ENCODE measurements at regions not wholly inside any gene's neighbourhood (a gene's known extent, or its start where the extent isn't known, plus 50 kb on each side); places are given as distances from the start of the nearest gene placed in this dataset.

DNA sequence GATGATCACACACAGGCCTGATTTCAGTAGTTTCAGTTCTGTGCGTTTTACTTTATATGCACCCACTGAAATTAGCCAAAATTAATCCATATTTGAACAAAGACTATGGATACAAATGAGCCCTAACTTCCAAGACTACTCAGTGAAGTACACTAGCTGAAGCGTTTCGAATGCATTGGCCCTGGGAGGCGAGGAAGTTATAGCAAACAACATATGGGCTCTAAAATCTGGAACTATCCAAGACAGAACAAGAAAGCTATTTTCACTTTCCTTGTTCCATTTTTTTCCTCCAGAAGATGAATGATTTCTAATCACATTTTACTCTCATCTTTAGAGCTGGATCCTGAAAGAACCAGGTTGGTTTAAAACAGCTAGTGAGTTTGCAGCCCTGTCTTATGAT, 399.4 kb upstream of the HNRNPA3 start:
- DNase-seq (ENCODE audit: low spot score): no peak

DNA sequence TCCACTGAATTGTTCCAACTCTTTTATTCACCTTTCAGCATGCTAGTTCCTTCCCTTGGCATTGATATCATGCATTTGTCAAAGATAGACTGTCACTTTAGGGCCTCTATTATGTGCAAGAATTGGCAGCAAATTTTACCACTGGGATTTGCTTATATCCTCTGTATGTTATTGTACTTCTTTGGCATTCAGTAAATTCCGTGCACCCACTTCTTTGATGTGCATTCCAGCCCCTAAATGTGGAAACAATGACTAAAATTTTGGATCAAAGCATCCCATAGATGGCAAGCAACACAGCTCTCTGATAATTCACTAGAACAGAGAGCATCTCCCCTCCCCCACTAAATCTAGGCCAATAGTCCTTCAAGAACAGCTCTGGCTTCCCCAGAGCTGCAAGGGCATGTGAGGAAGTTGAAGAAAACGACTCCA, 399.0 kb upstream of the HNRNPA3 start:
- no peak for DNase-seq (ENCODE audit: low spot score)

DNA sequence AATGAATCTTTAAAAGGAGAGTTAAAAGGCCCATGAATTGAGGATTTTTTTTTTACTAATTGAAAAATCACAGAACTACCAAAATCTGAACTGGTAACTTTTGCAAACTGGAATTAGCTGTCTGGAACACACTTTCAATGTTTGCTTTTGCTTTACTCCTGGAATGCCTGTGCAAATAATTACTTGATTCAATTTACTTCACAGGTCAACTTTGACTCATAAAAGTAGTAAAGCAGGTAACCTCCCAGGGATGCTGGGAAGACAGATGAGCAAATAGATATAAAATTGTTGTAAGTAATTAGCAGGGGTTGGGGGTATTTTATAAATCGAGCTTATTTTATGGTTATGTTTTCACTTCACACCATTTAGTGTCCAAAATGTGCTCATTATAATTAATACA, 398.3 kb upstream of the HNRNPA3 start:
- DNase-seq (ENCODE audit: low spot score): no peak

DNA sequence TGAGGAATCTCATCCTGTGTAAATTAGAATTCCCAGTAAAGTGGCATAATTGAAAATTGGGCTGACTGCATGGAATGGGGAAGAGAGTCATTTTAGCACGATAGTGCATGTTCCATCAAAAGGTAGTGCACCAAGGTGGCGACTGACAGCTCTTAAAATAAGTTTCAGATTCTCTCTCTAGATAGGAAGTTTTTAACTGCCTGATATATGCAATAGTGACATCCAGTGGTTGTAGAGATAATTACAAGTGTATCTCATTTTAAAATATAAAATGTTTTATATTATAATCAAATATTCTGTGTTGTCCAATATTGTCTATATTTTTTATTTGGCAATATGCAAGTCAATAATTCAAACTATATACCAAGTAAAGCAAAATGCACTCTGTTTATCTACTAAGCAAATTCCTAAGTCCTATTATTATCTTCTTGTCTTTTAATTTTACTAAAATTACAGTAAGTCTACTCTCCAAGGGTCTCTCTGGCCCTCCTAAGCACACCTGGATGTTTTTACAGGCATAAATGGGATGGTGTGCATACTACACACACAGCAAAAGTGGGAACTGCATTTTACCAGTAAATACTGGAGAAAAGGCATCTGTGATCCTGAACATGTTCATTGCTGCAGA, 397.7 kb upstream of the HNRNPA3 start:
- DNase-seq (ENCODE audit: low spot score): no peak

GRCh38 chr2:176817061-176817565, 395.5 kb upstream of the HNRNPA3 start:
- no peak for DNase-seq (ENCODE audit: low spot score)

DNA sequence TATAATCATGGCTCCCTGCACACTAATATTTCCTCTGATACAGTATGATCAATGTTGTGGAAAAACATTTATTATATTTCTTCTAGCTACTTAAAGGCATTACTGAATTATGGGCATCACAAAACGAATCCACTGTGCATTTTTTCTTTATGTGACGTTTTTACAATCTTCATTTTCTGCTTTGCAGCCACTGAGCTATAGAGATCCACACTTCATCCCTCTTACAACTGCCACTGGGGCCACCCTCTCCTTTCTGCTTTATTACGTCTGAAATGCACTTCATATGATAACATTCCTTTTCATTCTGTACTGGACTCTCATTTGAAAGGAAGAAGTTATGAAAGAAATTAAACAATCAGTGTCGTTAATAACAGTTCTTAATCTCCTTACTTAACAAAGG, 394.5 kb upstream of the HNRNPA3 start:
- no peak for DNase-seq (ENCODE audit: low spot score)

GRCh38 chr2:176818617-176819016, 394.0 kb upstream of the HNRNPA3 start:
- no peak for DNase-seq (ENCODE audit: low spot score)

DNA sequence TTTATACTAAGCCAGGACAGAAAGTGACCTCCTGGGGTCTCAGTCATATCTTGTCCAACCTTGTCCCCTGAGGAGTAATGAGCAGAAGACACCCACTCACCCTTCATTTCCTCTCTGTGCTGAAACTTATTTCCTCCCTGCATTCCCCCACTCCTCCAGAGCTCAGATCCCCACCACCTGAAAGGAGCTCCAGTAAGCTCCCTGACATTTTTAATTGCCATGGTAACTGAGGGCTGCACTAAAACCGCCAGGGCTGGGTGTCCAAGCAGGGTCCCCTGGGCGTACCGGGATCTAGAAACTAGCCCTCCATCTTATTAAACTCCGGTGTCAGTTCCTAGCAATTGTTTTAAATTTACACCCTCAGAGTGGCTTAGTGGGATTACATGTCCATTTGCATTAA, 393.3 kb upstream of the HNRNPA3 start:
- DNase-seq (ENCODE audit: low spot score): no peak

DNA sequence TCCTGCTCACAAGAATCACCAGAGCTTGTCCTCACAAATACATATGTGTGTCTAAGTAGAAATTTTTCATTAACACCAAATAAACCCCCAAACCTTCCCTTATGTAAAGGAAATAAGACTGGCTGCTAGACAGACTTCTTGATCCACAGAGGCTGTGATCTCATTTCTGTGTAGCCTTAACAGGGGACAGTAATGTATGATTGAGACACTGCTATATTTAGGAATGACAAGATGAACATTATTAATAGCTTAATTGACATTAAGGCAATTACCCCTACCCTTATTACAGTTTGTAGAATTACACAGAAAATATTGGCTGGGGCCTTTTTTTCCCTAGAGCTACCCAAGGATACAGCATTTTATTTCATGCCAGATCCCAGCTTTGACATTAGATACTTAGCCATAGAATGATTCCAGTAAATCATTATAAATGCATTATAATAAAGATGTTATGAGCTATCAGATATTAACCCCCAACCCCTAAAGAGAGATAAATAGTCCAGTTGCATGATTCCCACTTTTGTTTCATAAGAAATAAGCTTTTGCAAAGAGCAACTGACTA, 392.1 kb upstream of the HNRNPA3 start:
- DNase-seq (ENCODE audit: low spot score): no peak

GRCh38 chr2:176821350-176821749, 391.2 kb upstream of the HNRNPA3 start:
- no peak for DNase-seq (ENCODE audit: low spot score)

DNA sequence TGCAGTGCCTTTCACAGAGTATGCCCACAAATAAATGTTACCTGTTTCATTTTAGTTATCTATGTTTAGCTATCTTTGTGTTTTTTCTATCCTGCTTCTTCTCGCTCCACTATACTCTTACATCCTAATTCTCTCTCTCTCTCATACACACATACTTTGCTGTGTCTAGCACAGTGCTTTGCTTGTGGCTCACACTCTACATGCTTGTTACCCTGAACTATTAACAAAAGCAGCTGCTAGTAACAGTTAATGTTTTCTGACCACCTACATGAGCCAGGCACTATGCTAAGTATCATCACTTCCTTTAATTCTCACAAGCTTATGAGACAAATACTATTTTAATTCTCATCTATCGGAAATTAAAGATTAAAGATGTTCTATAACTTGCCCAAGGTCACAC, 390.5 kb upstream of the HNRNPA3 start:
- DNase-seq (ENCODE audit: low spot score): no peak

DNA sequence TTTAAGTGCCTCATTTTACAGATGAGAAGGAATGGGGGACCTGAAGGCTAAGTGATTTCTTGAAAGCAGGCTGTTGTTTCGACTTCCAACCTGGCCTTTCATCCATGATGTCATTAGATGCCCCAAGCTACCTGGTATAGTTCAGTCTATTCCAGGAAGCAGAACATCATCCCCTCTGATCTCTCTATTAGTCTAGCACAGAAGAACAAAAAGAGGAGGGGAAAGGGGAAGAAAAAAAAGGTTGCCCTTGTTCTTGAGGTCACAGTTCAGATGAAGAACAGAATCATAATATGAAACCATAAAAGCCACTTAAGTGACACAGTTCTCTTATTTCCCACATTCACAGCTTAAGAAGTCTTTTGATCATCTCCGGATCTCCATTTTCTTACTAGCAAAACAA, 386.2 kb upstream of the HNRNPA3 start:
- DNase-seq (ENCODE audit: low spot score): no peak

GRCh38 chr2:176826984-176827668, 385.5 kb upstream of the HNRNPA3 start:
- DNase-seq (ENCODE audit: low spot score): no peak

GRCh38 chr2:176830362-176830761, 382.2 kb upstream of the HNRNPA3 start:
- DNase-seq (ENCODE audit: low spot score): no peak

DNA sequence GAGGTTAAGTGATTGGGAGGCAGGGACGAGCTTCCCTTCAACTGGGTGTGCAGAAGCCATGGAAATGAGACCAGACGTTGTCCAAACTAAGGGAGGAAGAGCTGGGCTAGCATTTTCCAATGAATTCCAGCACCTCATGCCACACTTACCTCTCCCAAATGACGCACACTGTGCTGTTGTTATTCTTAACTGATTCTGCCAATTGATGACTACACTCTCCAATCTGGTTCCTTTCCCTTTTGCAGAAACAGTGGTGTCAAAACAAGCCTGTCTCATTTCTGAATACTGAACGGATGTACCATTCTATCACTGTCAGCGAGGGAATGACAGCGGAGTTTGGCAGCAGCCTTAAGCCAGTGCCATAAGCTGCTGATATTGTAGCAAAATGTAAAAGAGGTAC, 380.5 kb upstream of the HNRNPA3 start:
- no peak for DNase-seq (ENCODE audit: low spot score)

DNA sequence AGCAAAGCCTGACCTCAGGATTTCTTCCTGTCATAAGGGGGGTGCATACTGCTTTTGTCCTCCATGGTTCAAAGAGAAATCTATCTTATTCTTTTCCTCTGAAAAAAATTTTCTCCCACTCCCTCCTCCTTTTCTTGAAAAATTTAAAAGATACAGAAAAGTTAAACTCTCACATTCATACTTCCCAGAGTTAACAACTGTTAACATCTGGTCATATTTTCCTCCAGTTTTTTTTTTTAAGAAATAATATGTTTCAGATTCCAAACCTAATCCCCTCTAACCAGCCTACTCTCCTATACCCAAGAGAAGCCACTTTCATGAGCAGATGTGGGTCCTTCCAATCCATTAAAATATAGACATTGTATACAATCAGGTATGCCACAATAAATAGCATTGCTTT, 378.9 kb upstream of the HNRNPA3 start:
- DNase-seq (ENCODE audit: low spot score): no peak

- DNase-seq (ENCODE audit: low spot score): no peak
Measured at GRCh38 chr2:176834226-176834625, 378.4 kb upstream of the HNRNPA3 start.

GRCh38 chr2:176843208-176843607, 369.4 kb upstream of the HNRNPA3 start:
- DNase-seq (ENCODE audit: low spot score): no peak

- DNase-seq (ENCODE audit: low spot score): no peak
Measured at GRCh38 chr2:176844461-176844860, 368.1 kb upstream of the HNRNPA3 start.

GRCh38 chr2:176845718-176846117, 366.9 kb upstream of the HNRNPA3 start:
- DNase-seq (ENCODE audit: low spot score): no peak

GRCh38 chr2:176847575-176847974, 365.0 kb upstream of the HNRNPA3 start:
- DNase-seq (ENCODE audit: low spot score): no peak

DNA sequence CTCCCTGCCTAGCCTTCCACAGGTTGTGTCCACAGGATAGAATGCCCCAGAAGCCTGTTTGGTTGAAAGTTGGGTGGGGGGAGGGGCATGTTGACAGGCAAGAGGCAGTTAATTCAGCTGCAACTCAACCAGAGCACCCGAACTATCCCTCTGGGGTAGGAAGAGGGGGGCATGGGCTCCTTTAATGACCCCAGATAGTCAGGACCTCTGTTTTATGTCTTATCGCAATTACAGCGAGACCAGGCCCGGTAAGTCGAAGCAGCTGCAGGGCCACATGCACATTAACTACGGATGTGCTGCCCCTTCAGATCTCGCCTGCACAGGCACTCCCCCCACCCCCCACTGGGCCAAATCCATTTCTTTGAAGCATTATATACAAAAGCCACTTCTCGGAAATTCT, 363.8 kb upstream of the HNRNPA3 start:
- no peak for DNase-seq (ENCODE audit: low spot score)

DNA sequence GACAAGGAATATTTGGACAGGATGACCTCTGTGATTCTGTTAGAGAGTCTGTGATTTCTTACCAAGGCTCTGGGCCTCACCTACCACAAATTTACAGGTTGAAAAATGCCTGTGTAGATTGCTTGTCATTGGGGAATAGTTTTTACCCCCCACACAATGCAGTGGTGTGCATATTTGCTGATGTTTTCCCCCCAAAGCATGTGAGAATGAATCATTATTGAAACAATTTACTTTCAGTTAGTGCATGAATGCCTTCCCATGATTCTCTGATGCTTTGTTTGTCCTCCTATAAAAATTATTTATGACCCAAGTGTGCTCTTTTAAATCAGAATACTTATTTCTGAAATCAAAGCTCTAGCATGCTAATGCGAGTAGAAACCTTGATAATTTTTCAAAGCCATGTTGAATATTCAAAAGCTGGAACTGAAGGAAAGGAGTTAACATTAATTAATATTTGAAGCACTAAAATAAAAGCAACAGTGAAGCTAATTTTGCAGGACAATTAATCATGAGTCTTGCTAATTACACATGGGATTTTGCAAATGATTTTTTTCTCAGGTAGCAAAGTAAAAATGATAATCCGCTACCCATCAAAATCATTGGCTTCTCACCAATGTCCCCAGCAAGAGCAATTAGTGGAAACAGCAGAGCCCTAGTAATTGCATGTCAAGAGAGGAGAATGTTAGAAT, 361.2 kb upstream of the HNRNPA3 start:
- DNase-seq (ENCODE audit: low spot score): no peak

Data from ureter (tissue), 1 donor.